BLaER1 treated with 17β-estradiol and CSF1 and Interleukin-3, amounts not matched to agents 10 nM and 100 nM (cell line): ENCODE measurements at regions not wholly inside any gene's neighbourhood (a gene's known extent, or its start where the extent isn't known, plus 50 kb on each side); places are given as distances from the start of the nearest gene placed in this dataset.
"Not testable (repeated sequence)": the region's sequence is repeated elsewhere in the genome, so short reads cannot be mapped to it uniquely, and the experiment has no call there.

Experiments
- H3K27ac ChIP-seq, 11 experiments: shearing (Covaris generic); formaldehyde crosslinking; 2 replicates each; pipeline ENCODE4 v1.8.1; 2022
- H3K27me3 ChIP-seq, 11 experiments: shearing (Covaris generic); formaldehyde crosslinking; 2 replicates each; pipeline ENCODE4 v1.8.1; 2022
- H3K36me3 ChIP-seq, 11 experiments: shearing (Covaris generic); formaldehyde crosslinking; 2 replicates each; pipeline ENCODE4 v1.8.1; 2022
- H3K4me1 ChIP-seq, 10 experiments: shearing (Covaris generic); formaldehyde crosslinking; 2 replicates each; pipeline ENCODE4 v1.8.1; 2022
- H3K4me2 ChIP-seq, 11 experiments: shearing (Covaris generic); formaldehyde crosslinking; 2 replicates each; pipeline ENCODE4 v1.8.1; 2022
- H3K4me3 ChIP-seq, 10 experiments: shearing (Covaris generic); formaldehyde crosslinking; 2 replicates each; pipeline ENCODE4 v1.8.1; 2022
- H3K9ac ChIP-seq, 11 experiments: shearing (Covaris generic); formaldehyde crosslinking; 2 replicates each; pipeline ENCODE4 v1.8.1; 2022
- H3K9me3 ChIP-seq, 11 experiments: shearing (Covaris generic); formaldehyde crosslinking; replicated peaks in 1 of 11; 2 replicates each; pipeline ENCODE4 v1.8.1; 2022
- H4K20me1 ChIP-seq, 11 experiments: shearing (Covaris generic); formaldehyde crosslinking; 2 replicates each; pipeline ENCODE4 v1.8.1; 2022
- Cebpa-rat ChIP-seq, 11 experiments: shearing (Covaris generic); IDR thresholded peaks; 2 replicates each; pipeline ENCODE4 v1.8.1; 2022

- not testable (repeated sequence) for H3K4me1 ChIP-seq, H3K4me2 ChIP-seq, H3K27me3 ChIP-seq, H3K4me3 ChIP-seq, H3K36me3 ChIP-seq, H3K9ac ChIP-seq, H3K27ac ChIP-seq, H4K20me1 ChIP-seq
- TF ChIP-seq Cebpa-rat (IDR thresholded peaks at IDR 0.05), result peak in 8 of 11 experiments; percentile 26 to 77 (median 46); a peak in 7 of 22 replicates
- H3K9me3 ChIP-seq, result peaks cover 39 to 75% (median 56%) of the 10 kb centered on the region in 11 experiments
Measured at GRCh38 chr7:63111511-63111910, 887.1 kb upstream of the ZNF722 start.

- no peak for TF ChIP-seq Cebpa-rat (IDR thresholded peaks at IDR 0.05)
- Histone ChIP-seq H4K20me1 (no peaks in the 10 kb centered on the region), H3K27me3 (no peaks in the 10 kb centered on the region), H3K4me2 (no peak overlapping the region), H3K27ac (no peak overlapping the region), H3K4me1 (no peaks in the 10 kb centered on the region), H3K4me3 (no peak overlapping the region), H3K36me3 (no peaks in the 10 kb centered on the region), H3K9ac (no peak overlapping the region), H3K9me3 (peaks cover 35 to 68% (median 46%) of the 10 kb centered on the region in 11 experiments)
Measured at GRCh38 chr7:63112764-63113712, 885.6 kb upstream of the ZNF722 start.

- H3K4me3 ChIP-seq, result no peak overlapping the region
- TF ChIP-seq Cebpa-rat (IDR thresholded peaks at IDR 0.05), result no peak
- H3K9me3 ChIP-seq, result peaks cover 35 to 69% (median 43%) of the 10 kb centered on the region in 11 experiments
- no peak overlapping the region for H3K9ac ChIP-seq
- no peaks in the 10 kb centered on the region for H3K27me3 ChIP-seq
- H3K4me2 ChIP-seq, result no peak overlapping the region
- no peak overlapping the region for H3K27ac ChIP-seq
- no peaks in the 10 kb centered on the region for H3K36me3 ChIP-seq
- no peaks in the 10 kb centered on the region for H4K20me1 ChIP-seq
- no peaks in the 10 kb centered on the region for H3K4me1 ChIP-seq
Measured at GRCh38 chr7:63113713-63114285, 884.9 kb upstream of the ZNF722 start.

- Histone ChIP-seq H3K27me3 (no peaks in the 10 kb centered on the region), H3K4me2 (no peak overlapping the region), H3K4me3 (no peak overlapping the region), H3K9me3 (peaks cover 35 to 72% (median 44%) of the 10 kb centered on the region in 11 experiments), H3K36me3 (no peaks in the 10 kb centered on the region), H3K27ac (no peak overlapping the region), H3K4me1 (no peaks in the 10 kb centered on the region), H3K9ac (no peak overlapping the region), H4K20me1 (no peaks in the 10 kb centered on the region)
- no peak for TF ChIP-seq Cebpa-rat (IDR thresholded peaks at IDR 0.05)
Measured at GRCh38 chr7:63114371-63114985, 884.2 kb upstream of the ZNF722 start.
